ENCODE measurements at regions not wholly inside any gene's neighbourhood (a gene's known extent, or its start where the extent isn't known, plus 50 kb on each side); places are given as distances from the start of the nearest gene placed in this dataset.

- Histone ChIP-seq H3K27ac (ENCODE audit: low read depth, low read length, severe bottlenecking) (no peak overlapping the region), H3K9me3 (ENCODE audit: control insufficient read depth, low read length) (no peaks in the 10 kb centered on the region), H3K4me3 (ENCODE audit: extremely low read depth, insufficient read depth, low read length, poor library complexity, severe bottlenecking) (no peak overlapping the region), H3K4me1 (ENCODE audit: control insufficient read depth, insufficient read depth, low read length, poor library complexity, severe bottlenecking) (peaks cover 15% of the 10 kb centered on the region), H3K36me3 (ENCODE audit: control insufficient read depth, insufficient read depth, low read length) (no peaks in the 10 kb centered on the region)
- 83 to 91% methylated on average over 12 to 14 of the region's 14 CpGs for WGBS, 2 experiments (ENCODE audit: insufficient coverage in 2 of 2)
Observed at GRCh38 chr9:16069671-16070454, 517.0 kb downstream of the CCDC171 start.

GRCh38 chr9:16070455-16071145 lies 517.8 kb downstream of the CCDC171 start:
- 89 to 91% methylated on average over 3 to 4 of the region's 8 CpGs for WGBS, 2 experiments (ENCODE audit: insufficient coverage in 2 of 2)

GRCh38 chr9:16071400-16071799 lies 518.6 kb downstream of the CCDC171 start:
- Histone ChIP-seq H3K36me3 (ENCODE audit: control insufficient read depth, insufficient read depth, low read length) (no peaks in the 10 kb centered on the region), H3K27ac (ENCODE audit: low read depth, low read length, severe bottlenecking) (no peak overlapping the region), H3K4me3 (ENCODE audit: extremely low read depth, insufficient read depth, low read length, poor library complexity, severe bottlenecking) (no peak overlapping the region), H3K9me3 (ENCODE audit: control insufficient read depth, low read length) (no peaks in the 10 kb centered on the region), H3K4me1 (ENCODE audit: control insufficient read depth, insufficient read depth, low read length, poor library complexity, severe bottlenecking) (peaks cover 15% of the 10 kb centered on the region)
- WGBS, 2 experiments (ENCODE audit: insufficient coverage in 2 of 2), result 91 to 93% methylated on average over 3 to 4 of the region's 4 CpGs

More at GRCh38 chr9:16070455-16071145, 517.8 kb downstream of the CCDC171 start:
- H3K36me3 ChIP-seq (ENCODE audit: control insufficient read depth, insufficient read depth, low read length), result no peaks in the 10 kb centered on the region
- H3K4me3 ChIP-seq (ENCODE audit: extremely low read depth, insufficient read depth, low read length, poor library complexity, severe bottlenecking), result no peak overlapping the region
- peaks cover 15% of the 10 kb centered on the region for H3K4me1 ChIP-seq (ENCODE audit: control insufficient read depth, insufficient read depth, low read length, poor library complexity, severe bottlenecking)
- H3K27ac ChIP-seq (ENCODE audit: low read depth, low read length, severe bottlenecking), result no peak overlapping the region
- H3K9me3 ChIP-seq (ENCODE audit: control insufficient read depth, low read length), result no peaks in the 10 kb centered on the region

- WGBS, 2 experiments (ENCODE audit: insufficient coverage in 2 of 2), result no CpG with 5 or more reads among the region's 2 CpGs
- H3K4me1 ChIP-seq (ENCODE audit: control insufficient read depth, insufficient read depth, low read length, poor library complexity, severe bottlenecking), result peaks cover 9% of the 10 kb centered on the region
- no peak overlapping the region for H3K4me3 ChIP-seq (ENCODE audit: extremely low read depth, insufficient read depth, low read length, poor library complexity, severe bottlenecking)
- no peaks in the 10 kb centered on the region for H3K36me3 ChIP-seq (ENCODE audit: control insufficient read depth, insufficient read depth, low read length)
- H3K27ac ChIP-seq (ENCODE audit: low read depth, low read length, severe bottlenecking), result no peak overlapping the region
- no peaks in the 10 kb centered on the region for H3K9me3 ChIP-seq (ENCODE audit: control insufficient read depth, low read length)
Observed at GRCh38 chr9:16074963-16075362, 522.1 kb downstream of the CCDC171 start.

GRCh38 chr9:16075696-16076095 lies 522.9 kb downstream of the CCDC171 start:
- H3K4me3 ChIP-seq (ENCODE audit: extremely low read depth, insufficient read depth, low read length, poor library complexity, severe bottlenecking), result no peak overlapping the region
- H3K4me1 ChIP-seq (ENCODE audit: control insufficient read depth, insufficient read depth, low read length, poor library complexity, severe bottlenecking), result peaks cover 1% of the 10 kb centered on the region
- no peaks in the 10 kb centered on the region for H3K9me3 ChIP-seq (ENCODE audit: control insufficient read depth, low read length)
- no CpG with 5 or more reads among the region's 1 CpG for WGBS, 2 experiments (ENCODE audit: insufficient coverage in 2 of 2)
- H3K36me3 ChIP-seq (ENCODE audit: control insufficient read depth, insufficient read depth, low read length), result no peaks in the 10 kb centered on the region
- no peak overlapping the region for H3K27ac ChIP-seq (ENCODE audit: low read depth, low read length, severe bottlenecking)

GRCh38 chr9:16076511-16076910 lies 523.7 kb downstream of the CCDC171 start:
- Histone ChIP-seq H3K4me3 (ENCODE audit: extremely low read depth, insufficient read depth, low read length, poor library complexity, severe bottlenecking) (no peak overlapping the region), H3K9me3 (ENCODE audit: control insufficient read depth, low read length) (no peaks in the 10 kb centered on the region), H3K4me1 (ENCODE audit: control insufficient read depth, insufficient read depth, low read length, poor library complexity, severe bottlenecking) (no peaks in the 10 kb centered on the region), H3K27ac (ENCODE audit: low read depth, low read length, severe bottlenecking) (no peak overlapping the region), H3K36me3 (ENCODE audit: control insufficient read depth, insufficient read depth, low read length) (no peaks in the 10 kb centered on the region)
- WGBS, 2 experiments (ENCODE audit: insufficient coverage in 2 of 2), result 92 to 96% methylated on average over 6 to 7 of the region's 7 CpGs

GRCh38 chr9:16082796-16083195 lies 530.0 kb downstream of the CCDC171 start:
- H3K9me3 ChIP-seq (ENCODE audit: control insufficient read depth, low read length), result no peaks in the 10 kb centered on the region
- no peaks in the 10 kb centered on the region for H3K36me3 ChIP-seq (ENCODE audit: control insufficient read depth, insufficient read depth, low read length)
- H3K4me3 ChIP-seq (ENCODE audit: extremely low read depth, insufficient read depth, low read length, poor library complexity, severe bottlenecking), result no peak overlapping the region
- 80% methylated on average over 1 of the region's 1 CpG; no CpG with 5 or more reads in 1 of the 2 experiments for WGBS, 2 experiments (ENCODE audit: insufficient coverage in 2 of 2)
- H3K4me1 ChIP-seq (ENCODE audit: control insufficient read depth, insufficient read depth, low read length, poor library complexity, severe bottlenecking), result no peaks in the 10 kb centered on the region
- no peak overlapping the region for H3K27ac ChIP-seq (ENCODE audit: low read depth, low read length, severe bottlenecking)

GRCh38 chr9:16085167-16085726 lies 532.4 kb downstream of the CCDC171 start:
- Histone ChIP-seq H3K36me3 (ENCODE audit: control insufficient read depth, insufficient read depth, low read length) (no peaks in the 10 kb centered on the region), H3K4me3 (ENCODE audit: extremely low read depth, insufficient read depth, low read length, poor library complexity, severe bottlenecking) (no peak overlapping the region), H3K9me3 (ENCODE audit: control insufficient read depth, low read length) (no peaks in the 10 kb centered on the region), H3K4me1 (ENCODE audit: control insufficient read depth, insufficient read depth, low read length, poor library complexity, severe bottlenecking) (no peaks in the 10 kb centered on the region), H3K27ac (ENCODE audit: low read depth, low read length, severe bottlenecking) (no peak overlapping the region)
- 81 to 100% methylated on average over 4 of the region's 5 CpGs for WGBS, 2 experiments (ENCODE audit: insufficient coverage in 2 of 2)

- Histone ChIP-seq H3K9me3 (ENCODE audit: control insufficient read depth, low read length) (no peaks in the 10 kb centered on the region), H3K27ac (ENCODE audit: low read depth, low read length, severe bottlenecking) (no peak overlapping the region), H3K4me3 (ENCODE audit: extremely low read depth, insufficient read depth, low read length, poor library complexity, severe bottlenecking) (no peak overlapping the region), H3K36me3 (ENCODE audit: control insufficient read depth, insufficient read depth, low read length) (no peaks in the 10 kb centered on the region), H3K4me1 (ENCODE audit: control insufficient read depth, insufficient read depth, low read length, poor library complexity, severe bottlenecking) (peaks cover 6% of the 10 kb centered on the region)
- 78 to 89% methylated on average over 2 to 3 of the region's 3 CpGs for WGBS, 2 experiments (ENCODE audit: insufficient coverage in 2 of 2)
Observed at GRCh38 chr9:16090907-16091629, 538.2 kb downstream of the CCDC171 start.
